Loucy (cell line): ENCODE measurements at regions not wholly inside any gene's neighbourhood (a gene's known extent, or its start where the extent isn't known, plus 50 kb on each side); places are given as distances from the start of the nearest gene placed in this dataset.

Source experiments
- CTCF ChIP-seq: fragments of 200-600 bp; sonication (generic); conservative IDR thresholded peaks from 2 replicates; pipeline ENCODE4 v1.5.1; 2014; ENCODE audit warnings: mild to moderate bottlenecking, antibody characterized with exemption, low read length
- EZH2phosphoT487 ChIP-seq: fragments of 200-600 bp; IDR thresholded peaks from 2 replicates; pipeline ENCODE4 v1.6.1; 2018; ENCODE audit warnings: antibody characterized with exemption, mild to moderate bottlenecking, moderate library complexity, borderline replicate concordance

- TF ChIP-seq EZH2phosphoT487 = no peak
- TF ChIP-seq CTCF = no peak
Observed at GRCh38 chr10:106025208-106025811, 1139.2 kb downstream of the SORCS1 start.
